H1 (cell line): ENCODE measurements at regions not wholly inside any gene's neighbourhood (a gene's known extent, or its start where the extent isn't known, plus 50 kb on each side); places are given as distances from the start of the nearest gene placed in this dataset.
A peak's percentile ranks its signal among the peaks of the same experiment; 100 is the strongest.

Experiments used
- CTCF ChIA-PET: fragments of 300-600 bp; sonication (Branson Sonifier 250); formaldehyde crosslinking; loops from one replicate; lab custom pipeline; 2021; ENCODE audit not compliant: partially characterized antibody; lab: Charles Lee
- POLR2A ChIA-PET: fragments of 300-600 bp; sonication (Branson Sonifier 250); formaldehyde crosslinking; loops from one replicate; lab custom pipeline; 2021; ENCODE audit warnings: inconsistent platforms; ENCODE audit not compliant: partially characterized antibody; lab: Charles Lee
- DNase-seq, 2 experiments: peaks; one replicate each; pipeline versions ENCODE4 v3.0.0 to v3.0.0-alpha.2; 2010 to 2022; ENCODE audit warnings: low spot score in 2 of 2, low read depth in 1 of 2, mixed read lengths in 1 of 2
- FAIRE-seq: peaks from 2 replicates; lab custom pipeline; 2011; peaks lifted over from hg19 to GRCh38; lab: Jason Lieb, UNC
- H2AFZ ChIP-seq: 2 replicates; pipeline ENCODE4 v1.8.1; 2012; ENCODE audit warnings: low read length, inconsistent platforms
- H2AK5ac ChIP-seq: 2 replicates; pipeline ENCODE4 v1.6.1; 2013; ENCODE audit warnings: low read depth, low read length
- H2BK120ac ChIP-seq: replicated peaks from 2 replicates; pipeline ENCODE3; 2013; ENCODE audit warnings: low read depth, low read length, inconsistent platforms
- H2BK12ac ChIP-seq: 2 replicates; pipeline ENCODE4 v1.6.1; 2013; ENCODE audit warnings: low read depth, low read length
- H2BK15ac ChIP-seq: 2 replicates; pipeline ENCODE4 v1.6.1; 2013; ENCODE audit warnings: low read length
- H2BK20ac ChIP-seq: 2 replicates; pipeline ENCODE4 v1.6.1; 2013; ENCODE audit warnings: low read length
- H2BK5ac ChIP-seq: 2 replicates; pipeline ENCODE4 v1.6.1; 2013; ENCODE audit warnings: low read depth, low read length
- H3K14ac ChIP-seq: 2 replicates; pipeline ENCODE4 v1.6.1; 2013; ENCODE audit warnings: inconsistent platforms; ENCODE audit not compliant: insufficient read length
- H3K18ac ChIP-seq: 2 replicates; pipeline ENCODE4 v1.6.1; 2013; ENCODE audit warnings: low read length; ENCODE audit errors: extremely low read depth
- H3K23ac ChIP-seq: 2 replicates; pipeline ENCODE4 v1.6.1; 2013; ENCODE audit warnings: inconsistent platforms; ENCODE audit not compliant: insufficient read length
- H3K23me2 ChIP-seq: 2 replicates; pipeline ENCODE4 v1.6.1; 2013; ENCODE audit warnings: low read depth, low read length
- H3K27ac ChIP-seq: 2 replicates; pipeline ENCODE4 v1.6.1; 2011; ENCODE audit warnings: low read depth, low read length, inconsistent platforms
- H3K27me3 ChIP-seq, 4 experiments: replicated peaks in 1 of 4; 1 replicate in 1 of 4; 2 replicates in 3 of 4; pipeline versions ENCODE4 v1.6.1 to v1.8.1; 2011 to 2013; ENCODE audit warnings: low read length in 3 of 4, mild to moderate bottlenecking in 3 of 4, inconsistent platforms in 2 of 4, mixed read lengths in 2 of 4, moderate library complexity in 1 of 4; ENCODE audit not compliant: control insufficient read depth in 3 of 4, insufficient read depth in 3 of 4; ENCODE audit errors: extremely low read depth in 1 of 4
- H3K36me3 ChIP-seq, 4 experiments: 2 replicates each; pipeline versions ENCODE4 v1.6.1 to v1.8.1; 2011 to 2013; ENCODE audit warnings: mild to moderate bottlenecking in 4 of 4, low read length in 3 of 4, moderate library complexity in 2 of 4, control low read depth in 1 of 4, inconsistent platforms in 1 of 4; ENCODE audit not compliant: insufficient read depth in 4 of 4, control insufficient read depth in 2 of 4
- H3K4ac ChIP-seq: replicated peaks from 2 replicates; pipeline ENCODE3; 2013; ENCODE audit warnings: low read length, low read depth, mixed read lengths, inconsistent platforms; ENCODE audit not compliant: insufficient read length
- H3K4me1 ChIP-seq, 4 experiments: replicated peaks in 1 of 4; 1 replicate in 1 of 4; 2 replicates in 3 of 4; pipeline versions ENCODE4 v1.6.1 to v1.8.1; 2011 to 2013; ENCODE audit warnings: low read length in 3 of 4, inconsistent platforms in 2 of 4, mixed read lengths in 1 of 4; ENCODE audit not compliant: insufficient read depth in 4 of 4, control insufficient read depth in 3 of 4
- H3K4me2 ChIP-seq, 2 experiments: 2 replicates each; pipeline versions ENCODE4 v1.6.1 to v1.8.1; 2011 to 2013; ENCODE audit warnings: low read depth in 2 of 2, low read length in 2 of 2, control low read depth in 1 of 2, inconsistent platforms in 1 of 2, mild to moderate bottlenecking in 1 of 2; ENCODE audit not compliant: insufficient read depth in 1 of 2
- H3K4me3 ChIP-seq, 4 experiments: fragments of 200-600, 300-600 bp in 1 of 4; sonication (generic), shearing (Covaris generic), sonication (Bioruptor Twin) in 1 of 4; 2 replicates each; pipeline versions ENCODE4 v1.5.1 to v1.8.1; 2011 to 2016; ENCODE audit warnings: low read length in 4 of 4, low read depth in 3 of 4, control low read depth in 2 of 4, inconsistent platforms in 2 of 4, mild to moderate bottlenecking in 2 of 4, mixed read lengths in 1 of 4, moderate library complexity in 1 of 4; ENCODE audit not compliant: insufficient read depth in 2 of 4; ENCODE audit errors: extremely low read depth in 1 of 4
- H3K56ac ChIP-seq: replicated peaks from 2 replicates; pipeline ENCODE3; 2013; ENCODE audit warnings: low read depth, mild to moderate bottlenecking, mixed read lengths, low read length, inconsistent platforms; ENCODE audit not compliant: insufficient read length
- H3K79me1 ChIP-seq: 2 replicates; pipeline ENCODE4 v1.6.1; 2013; ENCODE audit warnings: low read depth, low read length, control low read depth
- H3K79me2 ChIP-seq, 2 experiments: 2 replicates each; pipeline versions ENCODE4 v1.6.1 to v1.8.1; 2012 to 2013; ENCODE audit warnings: low read length in 2 of 2, mild to moderate bottlenecking in 2 of 2, inconsistent platforms in 1 of 2; ENCODE audit not compliant: insufficient read depth in 2 of 2, control insufficient read depth in 1 of 2
- H3K9ac ChIP-seq, 4 experiments: replicated peaks in 1 of 4; 1 replicate in 1 of 4; 2 replicates in 3 of 4; pipeline versions ENCODE4 v1.6.1 to v1.8.1; 2011 to 2013; ENCODE audit warnings: low read depth in 3 of 4, low read length in 3 of 4, control low read depth in 2 of 4, mild to moderate bottlenecking in 2 of 4, moderate library complexity in 2 of 4, inconsistent platforms in 1 of 4; ENCODE audit errors: extremely low read depth in 1 of 4
- H3K9me3 ChIP-seq, 2 experiments: 2 replicates each; pipeline versions ENCODE4 v1.6.1 to v1.8.1; 2012 to 2013; ENCODE audit warnings: mild to moderate bottlenecking in 2 of 2, moderate library complexity in 2 of 2, control low read depth in 1 of 2, inconsistent platforms in 1 of 2, low read depth in 1 of 2, low read length in 1 of 2, mixed read lengths in 1 of 2; ENCODE audit not compliant: insufficient read depth in 2 of 2
- H4K20me1 ChIP-seq, 2 experiments: replicated peaks in 1 of 2; 2 replicates each; pipeline versions ENCODE3 to v1.8.1; 2011 to 2013; ENCODE audit warnings: inconsistent platforms in 2 of 2, low read length in 2 of 2, mild to moderate bottlenecking in 1 of 2; ENCODE audit not compliant: insufficient read depth in 2 of 2, control insufficient read depth in 1 of 2
- H4K5ac ChIP-seq: 2 replicates; pipeline ENCODE4 v1.6.1; 2013; ENCODE audit warnings: low read length, low read depth, mixed read lengths, inconsistent platforms; ENCODE audit not compliant: insufficient read length
- H4K8ac ChIP-seq: 2 replicates; pipeline ENCODE4 v1.8.0; 2013; ENCODE audit warnings: mild to moderate bottlenecking, moderate library complexity, low read length, inconsistent platforms; ENCODE audit not compliant: insufficient read depth; ENCODE audit errors: extremely low read depth
- H4K91ac ChIP-seq: replicated peaks from 2 replicates; pipeline ENCODE3; 2013; ENCODE audit warnings: low read length, mixed read lengths, inconsistent platforms; ENCODE audit not compliant: insufficient read length
- BCL11A ChIP-seq, 2 experiments: IDR thresholded peaks; one replicate each; pipeline ENCODE4 v1.6.1; 2011; ENCODE audit warnings: low read depth in 2 of 2, low read length in 2 of 2, mild to moderate bottlenecking in 2 of 2
- CREB1 ChIP-seq: IDR thresholded peaks from 2 replicates; pipeline ENCODE4 v1.6.1; 2012; ENCODE audit warnings: inconsistent platforms
- CTBP2 ChIP-seq: IDR thresholded peaks from 2 replicates; pipeline ENCODE4 v1.7.0; 2011; ENCODE audit warnings: borderline replicate concordance, mild to moderate bottlenecking, moderate library complexity, mixed read lengths, low read length; ENCODE audit not compliant: insufficient read depth, insufficient read length
- EZH2 ChIP-seq: fragments of 200-600 bp; sonication (generic); IDR thresholded peaks from 2 replicates; pipeline ENCODE4 v1.7.1; 2012; ENCODE audit warnings: low read depth, mild to moderate bottlenecking, moderate library complexity, low read length, inconsistent platforms; ENCODE audit not compliant: severe bottlenecking
- GABPA ChIP-seq: IDR thresholded peaks from 2 replicates; pipeline ENCODE4 v1.6.1; 2011; ENCODE audit warnings: mild to moderate bottlenecking, low read length, moderate library complexity, borderline replicate concordance; ENCODE audit not compliant: insufficient read depth
- HDAC2 ChIP-seq, 2 experiments: fragments of 300-600 bp in 1 of 2; sonication (generic) in 1 of 2; IDR thresholded peaks; 2 replicates each; pipeline ENCODE4 v1.6.1; 2011 to 2012; ENCODE audit warnings: low read depth in 2 of 2, low read length in 2 of 2, mild to moderate bottlenecking in 2 of 2, moderate library complexity in 2 of 2, borderline replicate concordance in 1 of 2, inconsistent platforms in 1 of 2
- JUN ChIP-seq: IDR thresholded peaks from 2 replicates; pipeline ENCODE4 v1.6.1; 2011; ENCODE audit warnings: low read depth, mild to moderate bottlenecking, improper control_type of control experiment, low read length
- POLR2A ChIP-seq, 2 experiments: IDR thresholded peaks; 1 replicate in 1 of 2; 2 replicates in 1 of 2; pipeline ENCODE4 v1.6.1; 2011; ENCODE audit warnings: low read depth in 2 of 2, low read length in 2 of 2, mild to moderate bottlenecking in 2 of 2; ENCODE audit errors: control extremely low read depth in 1 of 2
- POLR2AphosphoS5 ChIP-seq: IDR thresholded peaks from 2 replicates; pipeline ENCODE4 v1.6.1; 2011; ENCODE audit warnings: low read depth, low read length
- RBBP5 ChIP-seq: IDR thresholded peaks from 2 replicates; pipeline ENCODE4 v1.7.1; 2012; ENCODE audit warnings: low read depth, mild to moderate bottlenecking, inconsistent platforms, low read length, moderate library complexity, borderline replicate concordance
- RNF2 ChIP-seq: fragments of 200-900, 300-1000 bp; sonication (generic); IDR thresholded peaks from 2 replicates; pipeline ENCODE4 v1.7.1; 2016; ENCODE audit warnings: borderline replicate concordance, low read depth, mild to moderate bottlenecking, antibody characterized with exemption, low read length; ENCODE audit not compliant: poor library complexity, severe bottlenecking; ENCODE audit errors: missing control alignments
- TAF7 ChIP-seq: optimal IDR thresholded peaks from 2 replicates; pipeline ENCODE3; 2011; ENCODE audit warnings: low read depth, mild to moderate bottlenecking, inconsistent platforms, low read length, moderate library complexity, borderline replicate concordance
- TBP ChIP-seq: IDR thresholded peaks from 2 replicates; pipeline ENCODE4 v1.6.1; 2011; ENCODE audit warnings: low read depth, low read length, improper control_type of control experiment
- TCF12 ChIP-seq: IDR thresholded peaks from 2 replicates; pipeline ENCODE4 v1.6.1; 2011; ENCODE audit warnings: low read depth, mild to moderate bottlenecking, low read length
- WGBS, 2 experiments: shearing (Covaris generic) in 1 of 2; methylation state at CpG; one replicate each; pipeline versions ENCODE4 v1.1.6 to v1.1.7; 2013 to 2015; ENCODE audit warnings: low lambda C conversion rate in 2 of 2, mixed read lengths in 2 of 2, inconsistent platforms in 1 of 2, low coverage in 1 of 2, missing lambda C conversion rate in 1 of 2; ENCODE audit not compliant: insufficient replicate concordance in 2 of 2, insufficient coverage in 1 of 2, insufficient read length in 1 of 2; ENCODE audit errors: extremely low coverage in 1 of 2, missing lambda C conversion rate in 1 of 2; 5-methylcytosine and 5-hydroxymethylcytosine counted together

DNA sequence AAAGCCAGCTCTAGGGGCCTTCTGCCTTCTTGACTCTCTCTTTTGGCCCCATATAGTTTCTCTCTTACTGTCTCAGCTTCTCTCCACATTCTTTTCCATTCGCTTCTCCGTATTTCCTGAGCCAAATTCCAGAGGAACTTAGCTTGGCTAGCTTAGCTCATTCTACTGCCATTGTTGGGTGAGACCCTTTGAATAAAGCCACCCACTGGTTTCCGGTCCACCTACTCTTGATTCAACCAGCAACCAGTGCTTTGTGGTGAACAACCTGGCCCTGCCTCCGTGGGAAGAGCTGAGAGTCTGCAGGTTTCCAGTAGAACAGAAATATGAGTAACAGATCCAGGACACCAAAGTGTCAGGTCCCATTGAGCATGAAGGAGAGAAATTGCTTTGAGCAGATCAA lies 81.3 kb upstream of the ARHGAP20 start:
- Histone ChIP-seq H2AK5ac (no peak overlapping the region), H4K8ac (no peak overlapping the region), H2AFZ (peak overlapping the region; percentile 27; the same call in 1 of the 2 replicates), H3K14ac (no peak overlapping the region), H2BK15ac (no peak overlapping the region), H3K79me2 (no peaks in the 10 kb centered on the region), H3K9me3 (no peaks in the 10 kb centered on the region), H3K27me3 (no peaks in the 10 kb centered on the region), H4K91ac (no peak overlapping the region), H3K9ac (no peak overlapping the region), H3K23me2 (no peaks in the 10 kb centered on the region), H3K36me3 (no peaks in the 10 kb centered on the region), H3K4ac (no peak overlapping the region), H4K5ac (no peak overlapping the region), H3K4me3 (no peak overlapping the region), H2BK20ac (no peak overlapping the region), H3K18ac (no peak overlapping the region), H3K56ac (no peak overlapping the region), H3K4me2 (no peak overlapping the region), H2BK120ac (no peak overlapping the region), H3K4me1 (peaks cover 0 to 3% (median under 1%) of the 10 kb centered on the region in 4 experiments; a peak in 1 of 7 replicates), H3K27ac (no peak overlapping the region), H2BK12ac (no peak overlapping the region), H2BK5ac (no peak overlapping the region), H3K23ac (no peak overlapping the region), H3K79me1 (no peaks in the 10 kb centered on the region), H4K20me1 (no peaks in the 10 kb centered on the region)
- ChIA-PET CTCF (interaction anchor here (0.6 to 1.1 kb wide), 4 partner anchors 10 to 437 kb away, joined by 3 to 4 read pairs (median 3); no protein-coding TSS in a partner anchor), POLR2A (interaction anchor here (1.0 kb wide), 1 partner anchor 355 kb away, joined by 3 read pairs; no protein-coding TSS in a partner anchor)
- no peak for DNase-seq
- FAIRE-seq, result no peak
- 92% methylated on average over 4 of the region's 4 CpGs; no CpG with 5 or more reads in 1 of the 2 experiments for WGBS, 2 experiments
- TF ChIP-seq TCF12, result no peak
- no peak for TF ChIP-seq GABPA
- no peak for TF ChIP-seq CREB1
- no peak for TF ChIP-seq RNF2
- no peak for TF ChIP-seq POLR2AphosphoS5
- no peak for TF ChIP-seq JUN
- TF ChIP-seq CTBP2, result no peak
- TF ChIP-seq EZH2, result no peak
- no peak for TF ChIP-seq BCL11A (IDR thresholded peaks at IDR 0.05; ENCODE audit: low read depth in 2 of 2, low read length in 2 of 2)
- no peak for TF ChIP-seq HDAC2 (IDR thresholded peaks at IDR 0.05; ENCODE audit: borderline replicate concordance in 1 of 2, low read depth in 2 of 2, low read length in 2 of 2)
- TF ChIP-seq TBP, result no peak
- TF ChIP-seq RBBP5, result no peak
- no peak for TF ChIP-seq POLR2A (IDR thresholded peaks at IDR 0.05; ENCODE audit: control extremely low read depth in 1 of 2, low read depth in 2 of 2, low read length in 2 of 2)
- no peak for TF ChIP-seq TAF7
